PC-9 (cell line): ENCODE measurements at regions not wholly inside any gene's neighbourhood (a gene's known extent, or its start where the extent isn't known, plus 50 kb on each side); places are given as distances from the start of the nearest gene placed in this dataset.

Experiments used
- CTCF ChIP-seq: fragments of 200-600 bp; sonication (generic); conservative IDR thresholded peaks from 2 replicates; pipeline ENCODE4 v1.6.1; 2017; ENCODE audit warnings: mixed run types, antibody characterized with exemption, mild to moderate bottlenecking, moderate library complexity
- EZH2 ChIP-seq: fragments of 200-600 bp; sonication (generic); IDR thresholded peaks from 2 replicates; pipeline ENCODE4 v1.8.0; 2017; ENCODE audit warnings: antibody characterized with exemption, low read depth

- no peak for TF ChIP-seq CTCF
- no peak for TF ChIP-seq EZH2
These were observed 68.6 kb upstream of the YWHAQ start for GRCh38 chr2:9699139-9700108.
